Keratinocyte (primary cell): ENCODE measurements at regions not wholly inside any gene's neighbourhood (a gene's known extent, or its start where the extent isn't known, plus 50 kb on each side); places are given as distances from the start of the nearest gene placed in this dataset.

ENCODE experiments used
- DNase-seq: peaks from one replicate; pipeline ENCODE4 v3.0.0-alpha.2; 2011; ENCODE audit warnings: low read depth, missing footprints, low spot score
- FAIRE-seq: peaks from 2 replicates; lab custom pipeline; 2011; peaks lifted over from hg19 to GRCh38; lab: Jason Lieb, UNC
- H2AFZ ChIP-seq: 2 replicates; pipeline ENCODE4 v1.6.0; 2012; ENCODE audit warnings: low read length, control low read depth, inconsistent platforms; ENCODE audit not compliant: control insufficient read depth
- H3K27ac ChIP-seq: 2 replicates; pipeline ENCODE4 v1.5.1; 2011; ENCODE audit warnings: low read length; ENCODE audit not compliant: control insufficient read depth, insufficient read depth
- H3K27me3 ChIP-seq: 3 replicates; pipeline ENCODE4 v1.6.0; 2011; ENCODE audit warnings: low read length; ENCODE audit not compliant: control insufficient read depth, insufficient read depth; ENCODE audit errors: extremely low read depth
- H3K36me3 ChIP-seq, 2 experiments: 2 replicates in 1 of 2; 3 replicates in 1 of 2; pipeline ENCODE4 v1.5.1; 2011; ENCODE audit warnings: low read length in 2 of 2, mild to moderate bottlenecking in 1 of 2; ENCODE audit not compliant: control insufficient read depth in 2 of 2, insufficient read depth in 2 of 2; ENCODE audit errors: extremely low read depth in 1 of 2
- H3K4me1 ChIP-seq: 3 replicates; pipeline ENCODE4 v1.5.1; 2011; ENCODE audit warnings: low read length; ENCODE audit not compliant: control insufficient read depth, insufficient read depth; ENCODE audit errors: extremely low read depth
- H3K4me2 ChIP-seq: 3 replicates; pipeline ENCODE4 v1.6.0; 2011; ENCODE audit warnings: low read depth, low read length; ENCODE audit not compliant: control insufficient read depth, insufficient read depth; ENCODE audit errors: extremely low read depth
- H3K4me3 ChIP-seq, 3 experiments: fragments of 200-600 bp in 1 of 3; sonication (generic) in 1 of 3; 2 replicates in 2 of 3; 3 replicates in 1 of 3; pipeline ENCODE4 v1.5.1; 2011 to 2016; ENCODE audit warnings: low read length in 3 of 3, mild to moderate bottlenecking in 3 of 3, control low read depth in 2 of 3, inconsistent platforms in 1 of 3, low read depth in 1 of 3, mixed read lengths in 1 of 3, mixed run types in 1 of 3, moderate library complexity in 1 of 3; ENCODE audit not compliant: control insufficient read depth in 2 of 3, insufficient read depth in 2 of 3; ENCODE audit errors: extremely low read depth in 1 of 3
- H3K79me2 ChIP-seq: 2 replicates; pipeline ENCODE4 v1.6.0; 2012; ENCODE audit warnings: low read length; ENCODE audit not compliant: control insufficient read depth, insufficient read depth
- H3K9ac ChIP-seq: 3 replicates; pipeline ENCODE4 v1.6.0; 2011; ENCODE audit warnings: low read length; ENCODE audit not compliant: control insufficient read depth, insufficient read depth; ENCODE audit errors: extremely low read depth
- H3K9me1 ChIP-seq: 3 replicates; pipeline ENCODE4 v1.6.0; 2011; ENCODE audit warnings: low read length; ENCODE audit not compliant: control insufficient read depth, insufficient read depth; ENCODE audit errors: extremely low read depth
- H3K9me3 ChIP-seq: 2 replicates; pipeline ENCODE4 v1.5.1; 2012; ENCODE audit warnings: low read depth, low read length; ENCODE audit not compliant: control insufficient read depth
- H4K20me1 ChIP-seq: 3 replicates; pipeline ENCODE4 v1.6.0; 2011; ENCODE audit warnings: low read length; ENCODE audit not compliant: control insufficient read depth, insufficient read depth; ENCODE audit errors: extremely low read depth
- CTCF ChIP-seq, 3 experiments: IDR thresholded peaks in 1 of 3; conservative IDR thresholded peaks in 1 of 3; optimal IDR thresholded peaks in 1 of 3; 2 replicates in 2 of 3; 3 replicates in 1 of 3; pipeline versions ENCODE3 to v1.5.1; 2011; ENCODE audit warnings: low read length in 3 of 3, mild to moderate bottlenecking in 3 of 3, moderate library complexity in 2 of 3, control low read depth in 1 of 3, inconsistent platforms in 1 of 3; ENCODE audit not compliant: insufficient read depth in 2 of 3; ENCODE audit errors: extremely low read depth in 1 of 3
- EZH2 ChIP-seq: IDR thresholded peaks from one replicate; pipeline ENCODE4 v1.6.1; 2012; ENCODE audit warnings: inconsistent platforms, mild to moderate bottlenecking, low read length, moderate library complexity
- dilution Hi-C: fragments of 300-500 bp; cut with MboI; formaldehyde crosslinking; loops from one replicate; pipeline ENCODE4 v1.7.0; 2020; ENCODE audit warnings: low sequenced_read_pairs; ENCODE audit not compliant: extremely low pct_ligation_motif_present

GRCh38 chr19:30119180-30119908, 177.3 kb downstream of the URI1 start:
- H3K9ac ChIP-seq = no peak overlapping the region
- FAIRE-seq (no peak), DNase-seq (no peak)
- no peak overlapping the region for H3K4me2 ChIP-seq
- no peaks in the 10 kb centered on the region for H4K20me1 ChIP-seq
- H3K27ac ChIP-seq = no peak overlapping the region
- TF ChIP-seq CTCF (optimal IDR thresholded peaks at IDR 0.05 in 1 of 3, IDR thresholded peaks at IDR 0.05 in 1 of 3, conservative IDR thresholded peaks at IDR 0.05 in 1 of 3; ENCODE audit: extremely low read depth in 1 of 3, insufficient read depth in 2 of 3, low read length in 3 of 3) (no peak), EZH2 (no peak)
- H3K27me3 ChIP-seq = no peaks in the 10 kb centered on the region
- H2AFZ ChIP-seq = no peak overlapping the region
- H3K4me3 ChIP-seq = no peak overlapping the region
- no peaks in the 10 kb centered on the region for H3K9me1 ChIP-seq
- dilution Hi-C loops = no loop called here
- no peaks in the 10 kb centered on the region for H3K79me2 ChIP-seq
- H3K36me3 ChIP-seq = no peaks in the 10 kb centered on the region
- no peaks in the 10 kb centered on the region for H3K4me1 ChIP-seq
- peaks cover 6% of the 10 kb centered on the region for H3K9me3 ChIP-seq

- dilution Hi-C loops = no loop called here
- no peak for DNase-seq
- no peaks in the 10 kb centered on the region for H3K79me2 ChIP-seq
Measured at GRCh38 chr19:30120860-30121484, 178.9 kb downstream of the URI1 start.

More at GRCh38 chr19:30120860-30121484, 178.9 kb downstream of the URI1 start:
- peaks cover 3% of the 10 kb centered on the region for H3K9me3 ChIP-seq
- H3K27me3 ChIP-seq = no peaks in the 10 kb centered on the region
- H4K20me1 ChIP-seq = no peaks in the 10 kb centered on the region
- H3K4me1 ChIP-seq = no peaks in the 10 kb centered on the region
- H3K27ac ChIP-seq = no peak overlapping the region
- H3K4me3 ChIP-seq = no peak overlapping the region
- H3K36me3 ChIP-seq = no peaks in the 10 kb centered on the region
- TF ChIP-seq CTCF (optimal IDR thresholded peaks at IDR 0.05 in 1 of 3, IDR thresholded peaks at IDR 0.05 in 1 of 3, conservative IDR thresholded peaks at IDR 0.05 in 1 of 3; ENCODE audit: extremely low read depth in 1 of 3, insufficient read depth in 2 of 3, low read length in 3 of 3) (no peak), EZH2 (no peak)
- no peak overlapping the region for H3K4me2 ChIP-seq
- H2AFZ ChIP-seq = no peak overlapping the region
- H3K9ac ChIP-seq = no peak overlapping the region
- H3K9me1 ChIP-seq = no peaks in the 10 kb centered on the region
- no peak for FAIRE-seq
